ENCODE measurements at regions not wholly inside any gene's neighbourhood (a gene's known extent, or its start where the extent isn't known, plus 50 kb on each side); places are given as distances from the start of the nearest gene placed in this dataset.

GRCh38 chr6:150773969-150774368, 91.5 kb upstream of the MTHFD1L start:
- no peaks in the 10 kb centered on the region for H3K9me1 ChIP-seq (ENCODE audit: control insufficient read depth, insufficient read depth, low read length)
- intact Hi-C loops (cut with micrococcal nuclease) (no loop called here), in situ Hi-C loops (cut with MboI) (no loop called here)
- ChIA-PET CTCF (ENCODE audit: low intra/inter-chr PET ratio) (no interaction called here), POLR2A (no interaction called here)
- no peaks in the 10 kb centered on the region for H4K20me1 ChIP-seq (replicated peaks; ENCODE audit: control insufficient read depth, insufficient read depth, low read length)
- WGBS (ENCODE audit: insufficient coverage, low coverage, missing lambda C conversion rate), result 0% methylated on average over 1 of the region's 1 CpG
- TF ChIP-seq ZNF253 (CRISPR knock-in tag; conservative IDR thresholded peaks at IDR 0.05) (no peak), RBM25 (IDR thresholded peaks at IDR 0.05; ENCODE audit: low read depth, low read length, severe bottlenecking) (peak; percentile 13)
- FAIRE-seq (no peak), ATAC-seq (no peak), DNase-seq (ENCODE audit: extremely low read depth in 1 of 4, low spot score in 3 of 4) (no peak)
- H3K9ac ChIP-seq (ENCODE audit: insufficient read depth in 1 of 2, low read depth in 2 of 2, low read length in 2 of 2), result no peak overlapping the region
- no peaks in the 10 kb centered on the region for H3K36me3 ChIP-seq (ENCODE audit: control insufficient read depth, insufficient read depth, low read length)
- peaks cover 0 to 6% of the 10 kb centered on the region in 2 experiments; a peak in 1 of 5 replicates for H3K27me3 ChIP-seq (ENCODE audit: control insufficient read depth in 2 of 2, insufficient read depth in 2 of 2, low read length in 2 of 2)
- no peak overlapping the region for H3K4me2 ChIP-seq (ENCODE audit: insufficient read depth, low read length)
- BruUV-seq (replicated peaks), result no TSS peak
- H3K4me3 ChIP-seq, result no peak overlapping the region
- no peaks in the 10 kb centered on the region for H3K79me2 ChIP-seq (ENCODE audit: control insufficient read depth, insufficient read depth, low read length)
- H3K4me1 ChIP-seq (replicated peaks in 1 of 2; ENCODE audit: control insufficient read depth in 2 of 2, insufficient read depth in 2 of 2, low read length in 2 of 2), result no peaks in the 10 kb centered on the region
- no peak overlapping the region for H2AFZ ChIP-seq (ENCODE audit: low read depth, low read length)
- no peaks in the 10 kb centered on the region for H3K9me3 ChIP-seq (replicated peaks; ENCODE audit: control insufficient read depth, insufficient read depth, low read depth, low read length)
- no peak overlapping the region for H3K27ac ChIP-seq (ENCODE audit: extremely low read depth, low read depth, low read length)

- intact Hi-C loops (cut with micrococcal nuclease), result no loop called here
- ChIA-PET POLR2A (no interaction called here), CTCF (ENCODE audit: low intra/inter-chr PET ratio) (no interaction called here)
- Histone ChIP-seq H3K27me3 (ENCODE audit: control insufficient read depth in 2 of 2, insufficient read depth in 2 of 2, low read length in 2 of 2) (peaks cover 0 to 3% of the 10 kb centered on the region in 2 experiments; a peak in 1 of 5 replicates), H3K27ac (ENCODE audit: extremely low read depth, low read depth, low read length) (no peak overlapping the region), H3K4me1 (replicated peaks in 1 of 2; ENCODE audit: control insufficient read depth in 2 of 2, insufficient read depth in 2 of 2, low read length in 2 of 2) (no peaks in the 10 kb centered on the region), H4K20me1 (replicated peaks; ENCODE audit: control insufficient read depth, insufficient read depth, low read length) (no peaks in the 10 kb centered on the region), H3K79me2 (ENCODE audit: control insufficient read depth, insufficient read depth, low read length) (no peaks in the 10 kb centered on the region), H3K9me3 (replicated peaks; ENCODE audit: control insufficient read depth, insufficient read depth, low read depth, low read length) (no peaks in the 10 kb centered on the region), H3K4me3 (no peak overlapping the region), H2AFZ (ENCODE audit: low read depth, low read length) (no peak overlapping the region), H3K9me1 (ENCODE audit: control insufficient read depth, insufficient read depth, low read length) (no peaks in the 10 kb centered on the region), H3K4me2 (ENCODE audit: insufficient read depth, low read length) (no peak overlapping the region), H3K9ac (ENCODE audit: insufficient read depth in 1 of 2, low read depth in 2 of 2, low read length in 2 of 2) (no peak overlapping the region), H3K36me3 (ENCODE audit: control insufficient read depth, insufficient read depth, low read length) (no peaks in the 10 kb centered on the region)
- DNase-seq (ENCODE audit: extremely low read depth in 1 of 4, low spot score in 3 of 4) (no peak), FAIRE-seq (no peak), ATAC-seq (no peak)
- in situ Hi-C loops (cut with MboI), result no loop called here
- no TSS peak for BruUV-seq (replicated peaks)
- WGBS (ENCODE audit: insufficient coverage, low coverage, missing lambda C conversion rate), result 0% methylated on average over 9 of the region's 9 CpGs
- TF ChIP-seq PHF21A (IDR thresholded peaks at IDR 0.05; ENCODE audit: borderline replicate concordance, low read depth) (no peak), TRIM24 (IDR thresholded peaks at IDR 0.05) (no peak), SPI1 (IDR thresholded peaks at IDR 0.05; ENCODE audit: borderline replicate concordance, low read depth, low read length) (peak; percentile 37; the same call in 1 of the 2 replicates), NRF1 (conservative IDR thresholded peaks at IDR 0.05 in 1 of 2, IDR thresholded peaks at IDR 0.05 in 1 of 2) (no peak), MAFG (tag; conservative IDR thresholded peaks at IDR 0.05) (no peak), PHTF2 (CRISPR knock-in tag; IDR thresholded peaks at IDR 0.05) (no peak), GABPA (tag; conservative IDR thresholded peaks at IDR 0.05; ENCODE audit: low read depth) (peak; percentile 53)
Measured at GRCh38 chr6:150775415-150776203, 89.9 kb upstream of the MTHFD1L start.
